HFF-Myc (cell line): ENCODE measurements at regions not wholly inside any gene's neighbourhood (a gene's known extent, or its start where the extent isn't known, plus 50 kb on each side); places are given as distances from the start of the nearest gene placed in this dataset.
A peak's percentile ranks its signal among the peaks of the same experiment; 100 is the strongest.

Experiments
- DNase-seq: peaks from one replicate; pipeline ENCODE4 v3.0.0-alpha.2; 2011; ENCODE audit warnings: low read depth; ENCODE audit errors: extremely low read depth
- H3K4me3 ChIP-seq: replicated peaks from 2 replicates; pipeline ENCODE4 v1.5.1; 2011; ENCODE audit warnings: low read depth, mild to moderate bottlenecking, control low read depth, low read length
- TF ChIP-seq, protein P1 (sequence below): IDR thresholded peaks from 2 replicates; pipeline ENCODE4 v1.5.1; 2012; ENCODE audit warnings: mild to moderate bottlenecking, low read depth, low read length, control low read depth; ENCODE audit errors: missing control alignments

GRCh38 chrX:49754233-49754857, 58.6 kb upstream of the PAGE1 start:
- no peak overlapping the region for H3K4me3 ChIP-seq
- TF ChIP-seq, protein P1, sequence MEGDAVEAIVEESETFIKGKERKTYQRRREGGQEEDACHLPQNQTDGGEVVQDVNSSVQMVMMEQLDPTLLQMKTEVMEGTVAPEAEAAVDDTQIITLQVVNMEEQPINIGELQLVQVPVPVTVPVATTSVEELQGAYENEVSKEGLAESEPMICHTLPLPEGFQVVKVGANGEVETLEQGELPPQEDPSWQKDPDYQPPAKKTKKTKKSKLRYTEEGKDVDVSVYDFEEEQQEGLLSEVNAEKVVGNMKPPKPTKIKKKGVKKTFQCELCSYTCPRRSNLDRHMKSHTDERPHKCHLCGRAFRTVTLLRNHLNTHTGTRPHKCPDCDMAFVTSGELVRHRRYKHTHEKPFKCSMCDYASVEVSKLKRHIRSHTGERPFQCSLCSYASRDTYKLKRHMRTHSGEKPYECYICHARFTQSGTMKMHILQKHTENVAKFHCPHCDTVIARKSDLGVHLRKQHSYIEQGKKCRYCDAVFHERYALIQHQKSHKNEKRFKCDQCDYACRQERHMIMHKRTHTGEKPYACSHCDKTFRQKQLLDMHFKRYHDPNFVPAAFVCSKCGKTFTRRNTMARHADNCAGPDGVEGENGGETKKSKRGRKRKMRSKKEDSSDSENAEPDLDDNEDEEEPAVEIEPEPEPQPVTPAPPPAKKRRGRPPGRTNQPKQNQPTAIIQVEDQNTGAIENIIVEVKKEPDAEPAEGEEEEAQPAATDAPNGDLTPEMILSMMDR: peak; percentile 69
- peak; percentile 0 for DNase-seq

GRCh38 chrX:49753691-49754090, 57.9 kb upstream of the PAGE1 start:
- no peak overlapping the region for H3K4me3 ChIP-seq
- no peak for DNase-seq
- TF ChIP-seq, protein P1: no peak

GRCh38 chrX:49748211-49748956, 52.6 kb upstream of the PAGE1 start:
- no peak for DNase-seq
- H3K4me3 ChIP-seq: no peak overlapping the region
- TF ChIP-seq, protein P1: no peak

- TF ChIP-seq, protein P1: no peak
- no peak for DNase-seq
- H3K4me3 ChIP-seq: no peak overlapping the region
These were observed 50.5 kb upstream of the PAGE1 start for GRCh38 chrX:49746306-49746705.
